ENCODE measurements at regions not wholly inside any gene's neighbourhood (a gene's known extent, or its start where the extent isn't known, plus 50 kb on each side); places are given as distances from the start of the nearest gene placed in this dataset.

GRCh38 chr6:3513416-3513815, 56.6 kb upstream of the SLC22A23 start:
- Mint-ChIP-seq H3K9me3 (no peaks in the 10 kb centered on the region), H3K4me3 (no peak overlapping the region), H3K27me3 (peaks cover 37% of the 10 kb centered on the region), H3K27ac (no peak overlapping the region), H3K36me3 (ENCODE audit: low read depth) (no peaks in the 10 kb centered on the region), H3K4me1 (ENCODE audit: low read depth) (no peaks in the 10 kb centered on the region)
- Histone ChIP-seq H3K9me3 (ENCODE audit: control insufficient read depth in 1 of 2, insufficient read depth in 1 of 2, low read length in 2 of 2) (peaks cover 0 to 6% of the 10 kb centered on the region in 2 experiments), H3K4me3 (ENCODE audit: low read length) (no peak overlapping the region), H3K27ac (ENCODE audit: low read depth in 1 of 2, low read length in 2 of 2) (no peak overlapping the region), H3K4me1 (ENCODE audit: insufficient read depth, low read length) (no peaks in the 10 kb centered on the region), H3K27me3 (ENCODE audit: control insufficient read depth in 1 of 2, insufficient read depth in 2 of 2, low read length in 2 of 2) (peaks cover 4 to 10% of the 10 kb centered on the region in 2 experiments), H3K36me3 (ENCODE audit: insufficient read depth, low read length) (no peaks in the 10 kb centered on the region)
- no peak for TF ChIP-seq CTCF (IDR thresholded peaks at IDR 0.05)
- ATAC-seq (ENCODE audit: poor library complexity) (no peak), DNase-seq (no peak)
- POLR2A ChIA-PET = no interaction called here
- intact Hi-C loops (cut with DNase I, micrococcal nuclease) = loop anchor here in 1 of 2 experiments (5.0 kb wide), 1 partner anchor 236 kb away; no protein-coding TSS in a partner anchor
- CTCF ChIA-PET = no interaction called here

GRCh38 chr6:3512832-3513231, 56.0 kb upstream of the SLC22A23 start:
- Mint-ChIP-seq H3K4me3 (no peak overlapping the region), H3K27ac (no peak overlapping the region), H3K36me3 (ENCODE audit: low read depth) (no peaks in the 10 kb centered on the region), H3K27me3 (peaks cover 38% of the 10 kb centered on the region), H3K4me1 (ENCODE audit: low read depth) (no peaks in the 10 kb centered on the region), H3K9me3 (no peaks in the 10 kb centered on the region)
- CTCF ChIA-PET = no interaction called here
- Histone ChIP-seq H3K36me3 (ENCODE audit: insufficient read depth, low read length) (no peaks in the 10 kb centered on the region), H3K27me3 (ENCODE audit: control insufficient read depth in 1 of 2, insufficient read depth in 2 of 2, low read length in 2 of 2) (peaks cover 4 to 7% of the 10 kb centered on the region in 2 experiments), H3K27ac (ENCODE audit: low read depth in 1 of 2, low read length in 2 of 2) (no peak overlapping the region), H3K4me3 (ENCODE audit: low read length) (no peak overlapping the region), H3K4me1 (ENCODE audit: insufficient read depth, low read length) (no peaks in the 10 kb centered on the region), H3K9me3 (ENCODE audit: control insufficient read depth in 1 of 2, insufficient read depth in 1 of 2, low read length in 2 of 2) (peaks cover 0 to under 1% of the 10 kb centered on the region in 2 experiments)
- TF ChIP-seq CTCF (IDR thresholded peaks at IDR 0.05) = no peak
- ATAC-seq (ENCODE audit: poor library complexity) (no peak), DNase-seq (no peak)
- POLR2A ChIA-PET = no interaction called here
- intact Hi-C loops (cut with DNase I, micrococcal nuclease) = loop anchor here in 1 of 2 experiments (5.0 kb wide), 1 partner anchor 236 kb away; no protein-coding TSS in a partner anchor

- Mint-ChIP-seq H3K4me1 (ENCODE audit: low read depth) (no peaks in the 10 kb centered on the region), H3K36me3 (ENCODE audit: low read depth) (no peaks in the 10 kb centered on the region), H3K4me3 (no peak overlapping the region), H3K9me3 (no peaks in the 10 kb centered on the region), H3K27ac (no peak overlapping the region), H3K27me3 (peaks cover 46% of the 10 kb centered on the region)
- ChIA-PET CTCF (interaction anchor here (1.6 kb wide), 1 partner anchor 231 kb away, joined by 4 read pairs; no protein-coding TSS in a partner anchor), POLR2A (interaction anchor here (0.6 kb wide), 1 partner anchor 154 kb away, joined by 4 read pairs; no protein-coding TSS in a partner anchor)
- no peak overlapping the region for H3K4me3 ChIP-seq (ENCODE audit: low read length)
- DNase-seq (no peak), ATAC-seq (ENCODE audit: poor library complexity) (no peak)
- intact Hi-C loops (cut with DNase I, micrococcal nuclease) = loop anchor here in 1 of 2 experiments (5.0 kb wide), 1 partner anchor 233 kb away; no protein-coding TSS in a partner anchor
- peaks cover 4 to 7% of the 10 kb centered on the region in 2 experiments for H3K27me3 ChIP-seq (ENCODE audit: control insufficient read depth in 1 of 2, insufficient read depth in 2 of 2, low read length in 2 of 2)
- no peak overlapping the region for H3K27ac ChIP-seq (ENCODE audit: low read depth in 1 of 2, low read length in 2 of 2)
- H3K4me1 ChIP-seq (ENCODE audit: insufficient read depth, low read length) = no peaks in the 10 kb centered on the region
- TF ChIP-seq CTCF (IDR thresholded peaks at IDR 0.05) = no peak
- no peaks in the 10 kb centered on the region for H3K9me3 ChIP-seq (ENCODE audit: control insufficient read depth in 1 of 2, insufficient read depth in 1 of 2, low read length in 2 of 2)
- H3K36me3 ChIP-seq (ENCODE audit: insufficient read depth, low read length) = no peaks in the 10 kb centered on the region
Measured at GRCh38 chr6:3510617-3511016, 53.8 kb upstream of the SLC22A23 start.
